Hepatocyte (in vitro differentiated cells): ENCODE measurements at regions not wholly inside any gene's neighbourhood (a gene's known extent, or its start where the extent isn't known, plus 50 kb on each side); places are given as distances from the start of the nearest gene placed in this dataset.

Source experiments
- EZH2 ChIP-seq: fragments of 200-600 bp; sonication (generic); IDR thresholded peaks from 2 replicates; pipeline ENCODE4 v1.6.1; 2016; ENCODE audit warnings: antibody characterized with exemption, mild to moderate bottlenecking, borderline replicate concordance
- TF ChIP-seq, protein P1 (sequence below): fragments of 200-600 bp; sonication (generic); IDR thresholded peaks from 2 replicates; pipeline ENCODE4 v1.5.1; 2016; ENCODE audit warnings: antibody characterized with exemption, mild to moderate bottlenecking; ENCODE audit not compliant: poor library complexity

GRCh38 chr7:19852192-19852591 is 78.8 kb upstream of the TMEM196 start:
- no peak for TF ChIP-seq EZH2
- TF ChIP-seq, protein P1, sequence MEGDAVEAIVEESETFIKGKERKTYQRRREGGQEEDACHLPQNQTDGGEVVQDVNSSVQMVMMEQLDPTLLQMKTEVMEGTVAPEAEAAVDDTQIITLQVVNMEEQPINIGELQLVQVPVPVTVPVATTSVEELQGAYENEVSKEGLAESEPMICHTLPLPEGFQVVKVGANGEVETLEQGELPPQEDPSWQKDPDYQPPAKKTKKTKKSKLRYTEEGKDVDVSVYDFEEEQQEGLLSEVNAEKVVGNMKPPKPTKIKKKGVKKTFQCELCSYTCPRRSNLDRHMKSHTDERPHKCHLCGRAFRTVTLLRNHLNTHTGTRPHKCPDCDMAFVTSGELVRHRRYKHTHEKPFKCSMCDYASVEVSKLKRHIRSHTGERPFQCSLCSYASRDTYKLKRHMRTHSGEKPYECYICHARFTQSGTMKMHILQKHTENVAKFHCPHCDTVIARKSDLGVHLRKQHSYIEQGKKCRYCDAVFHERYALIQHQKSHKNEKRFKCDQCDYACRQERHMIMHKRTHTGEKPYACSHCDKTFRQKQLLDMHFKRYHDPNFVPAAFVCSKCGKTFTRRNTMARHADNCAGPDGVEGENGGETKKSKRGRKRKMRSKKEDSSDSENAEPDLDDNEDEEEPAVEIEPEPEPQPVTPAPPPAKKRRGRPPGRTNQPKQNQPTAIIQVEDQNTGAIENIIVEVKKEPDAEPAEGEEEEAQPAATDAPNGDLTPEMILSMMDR, result no peak
